ENCODE measurements at regions not wholly inside any gene's neighbourhood (a gene's known extent, or its start where the extent isn't known, plus 50 kb on each side); places are given as distances from the start of the nearest gene placed in this dataset.

- no peak for TF ChIP-seq CTCF (IDR thresholded peaks at IDR 0.05)
- no peak for TF ChIP-seq POLR2A (IDR thresholded peaks at IDR 0.05)
Observed at GRCh38 chr15:25572191-25572590, 133.4 kb upstream of the UBE3A start.

Data from breast epithelium (tissue), 3 donors.